GM19238 (cell line): ENCODE measurements at regions not wholly inside any gene's neighbourhood (a gene's known extent, or its start where the extent isn't known, plus 50 kb on each side); places are given as distances from the start of the nearest gene placed in this dataset.

ENCODE experiments used
- DNase-seq: peaks from one replicate; pipeline ENCODE4 v3.0.0; 2011; ENCODE audit warnings: low spot score; ENCODE audit not compliant: insufficient read length

GRCh38 chr2:58543442-58543841 lies 302.3 kb upstream of the FANCL start:
- no peak for DNase-seq

GRCh38 chr2:58541511-58541910 lies 300.4 kb upstream of the FANCL start:
- no peak for DNase-seq

GRCh38 chr2:58540681-58541080 lies 299.6 kb upstream of the FANCL start:
- no peak for DNase-seq

- DNase-seq, result no peak
Measured at GRCh38 chr2:58539973-58540372, 298.8 kb upstream of the FANCL start.

DNA sequence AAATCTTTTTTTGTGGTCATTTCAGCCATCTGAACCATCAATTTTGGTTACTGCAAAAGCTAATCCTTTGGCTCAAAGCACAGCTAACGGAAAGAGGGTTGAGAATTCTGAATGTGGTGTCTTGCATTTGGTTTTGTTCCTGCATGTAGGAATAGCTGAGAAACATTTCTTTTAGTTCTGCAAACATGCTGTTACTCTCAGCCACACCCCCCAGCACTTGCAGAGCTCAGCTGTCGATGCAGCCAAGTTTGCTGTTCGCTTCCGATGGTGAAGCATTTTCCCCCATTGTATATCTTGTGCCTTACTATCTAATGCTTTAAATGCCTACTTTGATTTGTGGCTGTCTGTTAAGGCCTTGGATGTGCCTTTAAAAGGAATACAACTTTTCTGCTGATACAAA lies 294.9 kb upstream of the FANCL start:
- DNase-seq, result no peak

DNA sequence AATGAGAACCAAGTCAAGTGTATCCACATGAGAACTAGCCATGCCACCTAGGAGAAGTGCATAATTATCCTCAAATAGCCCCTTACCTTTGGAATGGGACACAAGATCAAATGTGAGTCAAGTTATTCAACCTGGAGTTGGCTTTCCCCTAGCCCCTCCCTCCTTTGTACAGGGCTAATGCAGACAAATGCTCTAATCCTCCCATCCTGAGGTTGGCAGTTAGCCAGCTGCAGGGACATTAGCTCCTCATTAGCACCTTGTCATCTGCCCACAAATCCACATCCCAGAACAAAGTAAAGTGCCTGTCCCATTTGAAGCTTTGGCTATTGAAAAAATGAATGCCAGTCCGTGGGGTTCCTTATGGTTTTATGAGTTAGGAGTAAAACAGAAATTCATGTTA lies 294.1 kb upstream of the FANCL start:
- no peak for DNase-seq

- DNase-seq, result no peak
Measured at GRCh38 chr2:58533376-58533775, 292.3 kb upstream of the FANCL start.

DNA sequence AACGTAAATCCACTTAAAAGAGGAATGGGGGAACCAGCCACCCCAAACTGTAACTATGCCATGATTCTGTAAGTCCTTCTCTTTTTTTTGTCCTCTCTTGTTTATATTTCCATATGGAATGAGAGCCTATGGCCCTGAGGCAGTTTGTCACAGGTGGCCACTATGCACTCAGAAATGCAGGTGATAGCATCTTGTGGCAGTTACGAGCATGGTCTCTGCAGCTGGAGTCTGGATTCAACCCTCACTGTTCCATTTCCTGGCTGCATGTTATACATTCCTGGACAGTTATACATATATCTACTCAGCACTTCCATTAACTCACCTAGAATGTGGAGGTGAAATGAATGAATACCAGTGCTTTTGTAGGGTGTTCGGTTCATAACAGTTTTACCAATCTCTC lies 291.5 kb upstream of the FANCL start:
- DNase-seq, result no peak

GRCh38 chr2:58527647-58528046 lies 286.5 kb upstream of the FANCL start:
- DNase-seq, result no peak

- no peak for DNase-seq
Measured at GRCh38 chr2:58521803-58522554, 280.9 kb upstream of the FANCL start.

GRCh38 chr2:58520903-58521302 lies 279.8 kb upstream of the FANCL start:
- no peak for DNase-seq

- no peak for DNase-seq
Measured at GRCh38 chr2:58517881-58518280, 276.8 kb upstream of the FANCL start.

GRCh38 chr2:58516695-58517094 lies 275.6 kb upstream of the FANCL start:
- DNase-seq, result no peak

- DNase-seq, result no peak
Measured at GRCh38 chr2:58515827-58516573, 274.9 kb upstream of the FANCL start.

GRCh38 chr2:58514252-58514651 lies 273.1 kb upstream of the FANCL start:
- DNase-seq, result no peak

DNA sequence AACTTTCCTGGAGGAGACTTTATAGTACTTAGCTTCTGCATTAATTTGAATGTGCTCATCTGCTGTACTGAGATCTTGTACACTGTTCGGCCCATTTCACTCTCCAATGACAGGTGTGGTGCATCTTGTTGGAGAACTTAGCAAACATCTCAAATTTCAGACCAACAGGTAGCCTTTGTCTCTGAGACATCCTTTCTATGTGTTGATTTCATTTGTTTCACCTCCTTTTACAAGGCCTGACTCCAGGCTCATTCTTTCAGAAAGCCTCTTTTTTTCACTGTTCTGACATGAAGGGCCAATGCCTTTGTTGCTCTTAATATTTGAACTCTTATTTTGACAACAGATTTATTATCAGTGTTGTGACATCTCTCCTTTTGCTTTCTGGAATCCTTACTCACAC lies 271.8 kb upstream of the FANCL start:
- DNase-seq, result no peak

DNA sequence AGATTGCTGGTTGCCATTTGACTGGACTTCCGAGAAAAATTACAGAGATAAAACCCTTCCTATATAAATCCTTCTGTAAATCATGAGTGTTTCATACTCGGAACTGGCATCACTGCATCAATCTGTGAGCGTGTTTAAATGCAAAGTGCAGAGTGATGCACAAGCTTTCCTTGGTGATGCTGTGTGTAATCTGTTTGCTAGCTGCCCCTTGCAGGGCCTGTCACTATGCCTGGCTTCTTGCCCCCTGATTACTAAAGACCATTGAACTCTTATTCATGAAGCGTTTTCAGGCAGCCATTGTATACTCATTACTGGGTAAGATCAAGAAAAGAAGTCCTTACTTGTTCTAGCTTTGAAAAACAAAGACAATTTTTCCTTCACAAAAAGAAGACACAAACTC lies 266.9 kb upstream of the FANCL start:
- DNase-seq, result no peak

GRCh38 chr2:58503918-58504317 lies 262.8 kb upstream of the FANCL start:
- no peak for DNase-seq

DNA sequence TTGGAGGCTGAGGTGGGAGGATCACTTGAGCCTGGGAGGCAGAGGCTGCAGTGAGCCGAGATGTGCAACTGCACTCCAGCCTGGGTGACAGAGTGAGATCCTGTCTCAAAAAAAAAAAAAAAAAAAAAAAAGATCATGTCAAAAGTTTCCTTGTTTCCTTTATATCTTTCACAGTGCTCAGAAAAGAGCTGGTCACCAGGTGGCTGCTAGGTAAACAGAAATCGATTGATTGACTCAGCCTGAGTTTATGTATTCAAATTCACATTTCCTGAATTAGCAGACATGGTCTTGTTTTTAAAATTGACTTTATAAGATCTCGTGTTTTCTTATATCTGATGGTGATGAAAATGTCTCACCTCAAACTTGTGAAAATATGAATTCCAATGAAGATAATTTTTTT lies 261.8 kb upstream of the FANCL start:
- DNase-seq, result no peak

DNA sequence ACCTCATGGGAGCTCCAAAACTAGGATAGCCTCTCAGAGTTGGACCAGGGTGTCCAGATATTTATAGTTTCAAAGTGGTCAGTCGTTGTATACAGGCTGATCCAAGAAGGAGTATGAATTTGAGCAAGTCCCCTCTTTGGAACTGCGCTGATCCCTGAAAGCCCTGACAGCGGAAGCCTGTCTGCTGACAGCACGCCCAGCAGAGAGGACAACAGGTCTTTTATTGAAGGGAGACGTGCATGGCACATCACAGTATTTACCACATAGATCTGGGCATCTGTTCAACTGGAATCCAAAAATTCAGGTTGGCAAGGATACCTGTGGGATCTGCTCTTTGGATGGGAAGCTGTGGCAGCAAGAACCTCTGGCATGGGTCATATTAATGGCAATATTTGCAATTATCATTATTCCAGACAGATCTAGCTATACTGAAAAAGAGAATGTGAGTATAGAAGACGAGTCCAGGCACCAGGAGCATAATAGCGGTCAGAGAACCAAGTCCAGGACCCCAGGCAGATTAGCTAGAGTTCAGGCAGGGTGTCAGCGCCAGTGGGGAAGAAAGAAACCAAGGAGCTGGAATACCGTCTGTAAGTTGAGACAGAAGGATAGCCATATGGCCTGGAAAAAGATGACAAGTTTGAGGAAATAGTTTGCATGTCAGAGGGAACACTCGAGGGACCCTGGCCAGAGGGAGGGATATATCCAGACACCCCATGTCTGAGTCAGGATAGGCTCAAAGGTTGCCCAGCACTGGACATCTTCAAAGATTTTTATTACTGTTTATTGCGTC lies 260.4 kb upstream of the FANCL start:
- DNase-seq, result no peak

GRCh38 chr2:58497168-58497567 lies 256.0 kb upstream of the FANCL start:
- no peak for DNase-seq

DNA sequence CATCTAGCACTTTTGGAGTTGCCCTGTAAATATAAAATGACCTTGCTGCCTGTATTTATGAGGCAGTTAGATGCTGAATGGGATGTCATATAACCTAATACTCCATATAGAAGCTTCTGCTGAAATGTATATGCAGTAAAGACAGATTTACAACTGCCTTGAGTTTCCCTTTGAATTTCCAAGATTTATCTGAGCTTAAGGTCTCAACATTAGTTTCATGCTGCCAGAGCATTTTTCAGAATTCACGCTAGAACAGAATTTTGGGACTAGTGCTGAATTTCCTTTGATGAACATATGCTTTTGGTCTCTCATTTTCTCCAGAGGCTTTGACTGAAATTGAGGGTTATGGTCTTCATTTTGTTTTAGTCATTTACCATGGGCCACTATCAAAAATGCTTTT lies 254.7 kb upstream of the FANCL start:
- no peak for DNase-seq
